ENCODE measurements at regions not wholly inside any gene's neighbourhood (a gene's known extent, or its start where the extent isn't known, plus 50 kb on each side); places are given as distances from the start of the nearest gene placed in this dataset.
A peak's percentile ranks its signal among the peaks of the same experiment; 100 is the strongest.
"Not testable (repeated sequence)": the region's sequence is repeated elsewhere in the genome, so short reads cannot be mapped to it uniquely, and the experiment has no call there.

- ATAC-seq, result no peak
- CTCF ChIA-PET, result no interaction called here
Observed at GRCh38 chr3:13144163-13145023, 71.2 kb upstream of the IQSEC1 start.

GRCh38 chr3:13143381-13144004 lies 70.3 kb upstream of the IQSEC1 start:
- Mint-ChIP-seq H3K4me1 (peaks cover 4% of the 10 kb centered on the region), H3K27ac (no peak overlapping the region), H3K36me3 (no peaks in the 10 kb centered on the region), H3K4me3 (no peak overlapping the region), H3K9me3 (ENCODE audit: low read depth) (no peaks in the 10 kb centered on the region), H3K27me3 (peaks cover 8% of the 10 kb centered on the region)
- ATAC-seq, result no peak
- CTCF ChIA-PET, result no interaction called here
- DNase-seq, result no peak

More at GRCh38 chr3:13144163-13145023, 71.2 kb upstream of the IQSEC1 start:
- Mint-ChIP-seq H3K9me3 (ENCODE audit: low read depth) (no peaks in the 10 kb centered on the region), H3K27me3 (peaks cover 8% of the 10 kb centered on the region), H3K36me3 (no peaks in the 10 kb centered on the region), H3K4me1 (peaks cover 1% of the 10 kb centered on the region), H3K27ac (no peak overlapping the region), H3K4me3 (no peak overlapping the region)
- no peak for DNase-seq

- DNase-seq (no peak), ATAC-seq (no peak)
- H3K9me3 Mint-ChIP-seq (ENCODE audit: low read depth), result no peaks in the 10 kb centered on the region
- no peak overlapping the region for H3K27ac Mint-ChIP-seq
- CTCF ChIA-PET, result no interaction called here
- peaks cover 8% of the 10 kb centered on the region for H3K27me3 Mint-ChIP-seq
- peaks cover 4% of the 10 kb centered on the region for H3K4me1 Mint-ChIP-seq
- no peaks in the 10 kb centered on the region for H3K36me3 Mint-ChIP-seq
- no peak overlapping the region for H3K4me3 Mint-ChIP-seq
Observed at GRCh38 chr3:13142552-13143380, 69.5 kb upstream of the IQSEC1 start.

- H3K27me3 Mint-ChIP-seq, result peaks cover 12% of the 10 kb centered on the region
- no peaks in the 10 kb centered on the region for H3K9me3 Mint-ChIP-seq (ENCODE audit: low read depth)
- peaks cover 4% of the 10 kb centered on the region for H3K4me1 Mint-ChIP-seq
- no peak overlapping the region for H3K4me3 Mint-ChIP-seq
- DNase-seq (peak; percentile 60), ATAC-seq (peak; percentile 76)
- H3K27ac Mint-ChIP-seq, result no peak overlapping the region
- CTCF ChIA-PET, result interaction anchor here (0.9 kb wide), 1 partner anchor 212 kb away, joined by 3 read pairs; no protein-coding TSS in a partner anchor
- H3K36me3 Mint-ChIP-seq, result no peaks in the 10 kb centered on the region
Observed at GRCh38 chr3:13141991-13142412, 68.8 kb upstream of the IQSEC1 start.

- DNase-seq (no peak), ATAC-seq (no peak)
- CTCF ChIA-PET, result interaction anchor here (0.9 kb wide), 1 partner anchor 213 kb away, joined by 3 read pairs; no protein-coding TSS in a partner anchor
- Mint-ChIP-seq H3K27ac (no peak overlapping the region), H3K36me3 (no peaks in the 10 kb centered on the region), H3K27me3 (peaks cover 12% of the 10 kb centered on the region), H3K4me3 (no peak overlapping the region), H3K4me1 (peaks cover 4% of the 10 kb centered on the region), H3K9me3 (ENCODE audit: low read depth) (no peaks in the 10 kb centered on the region)
Observed at GRCh38 chr3:13141183-13141582, 68.0 kb upstream of the IQSEC1 start.

GRCh38 chr3:13140596-13140995 lies 67.4 kb upstream of the IQSEC1 start:
- peaks cover 4% of the 10 kb centered on the region for H3K4me1 Mint-ChIP-seq
- H3K9me3 Mint-ChIP-seq (ENCODE audit: low read depth), result no peaks in the 10 kb centered on the region
- CTCF ChIA-PET, result no interaction called here
- no peak overlapping the region for H3K4me3 Mint-ChIP-seq
- no peak overlapping the region for H3K27ac Mint-ChIP-seq
- peaks cover 12% of the 10 kb centered on the region for H3K27me3 Mint-ChIP-seq
- no peak for ATAC-seq
- no peaks in the 10 kb centered on the region for H3K36me3 Mint-ChIP-seq
- no peak for DNase-seq

- Mint-ChIP-seq H3K4me1 (peaks cover 4% of the 10 kb centered on the region), H3K4me3 (no peak overlapping the region), H3K27ac (no peak overlapping the region), H3K36me3 (no peaks in the 10 kb centered on the region), H3K9me3 (ENCODE audit: low read depth) (no peaks in the 10 kb centered on the region), H3K27me3 (peaks cover 12% of the 10 kb centered on the region)
- no peak for ATAC-seq
- DNase-seq, result no peak
- CTCF ChIA-PET, result no interaction called here
Observed at GRCh38 chr3:13139471-13140065, 66.3 kb upstream of the IQSEC1 start.

- DNase-seq, result no peak
- no peak for ATAC-seq
- Mint-ChIP-seq H3K4me3 (no peak overlapping the region), H3K9me3 (ENCODE audit: low read depth) (no peaks in the 10 kb centered on the region), H3K36me3 (no peaks in the 10 kb centered on the region), H3K27ac (no peak overlapping the region), H3K27me3 (peaks cover 12% of the 10 kb centered on the region), H3K4me1 (peaks cover 4% of the 10 kb centered on the region)
- CTCF ChIA-PET, result no interaction called here
Observed at GRCh38 chr3:13138833-13139145, 65.6 kb upstream of the IQSEC1 start.

GRCh38 chr3:13137941-13138832 lies 65.0 kb upstream of the IQSEC1 start:
- Mint-ChIP-seq H3K4me3 (no peak overlapping the region), H3K9me3 (ENCODE audit: low read depth) (no peaks in the 10 kb centered on the region), H3K36me3 (no peaks in the 10 kb centered on the region), H3K27ac (no peak overlapping the region), H3K4me1 (peaks cover 4% of the 10 kb centered on the region), H3K27me3 (peaks cover 11% of the 10 kb centered on the region)
- CTCF ChIA-PET, result no interaction called here
- DNase-seq (no peak), ATAC-seq (no peak)

GRCh38 chr3:13136848-13137247 lies 63.6 kb upstream of the IQSEC1 start:
- H3K36me3 Mint-ChIP-seq; H3K27ac Mint-ChIP-seq; ATAC-seq; CTCF ChIA-PET; H3K9me3 Mint-ChIP-seq (ENCODE audit: low read depth); H3K4me1 Mint-ChIP-seq; H3K4me3 Mint-ChIP-seq; DNase-seq: not testable (repeated sequence)
- H3K27me3 Mint-ChIP-seq, result peaks cover 19% of the 10 kb centered on the region

- H3K27me3 Mint-ChIP-seq, result peaks cover 21% of the 10 kb centered on the region
- no peak overlapping the region for H3K27ac Mint-ChIP-seq
- CTCF ChIA-PET, result no interaction called here
- ATAC-seq (no peak), DNase-seq (no peak)
- H3K4me3 Mint-ChIP-seq, result no peak overlapping the region
- peaks cover 4% of the 10 kb centered on the region for H3K4me1 Mint-ChIP-seq
- H3K36me3 Mint-ChIP-seq, result no peaks in the 10 kb centered on the region
- no peaks in the 10 kb centered on the region for H3K9me3 Mint-ChIP-seq (ENCODE audit: low read depth)
Observed at GRCh38 chr3:13136426-13136825, 63.2 kb upstream of the IQSEC1 start.

GRCh38 chr3:13135811-13136321 lies 62.6 kb upstream of the IQSEC1 start:
- H3K4me3 Mint-ChIP-seq, result no peak overlapping the region
- peaks cover 4% of the 10 kb centered on the region for H3K4me1 Mint-ChIP-seq
- ATAC-seq (no peak), DNase-seq (no peak)
- no peak overlapping the region for H3K27ac Mint-ChIP-seq
- CTCF ChIA-PET, result no interaction called here
- H3K27me3 Mint-ChIP-seq, result peaks cover 21% of the 10 kb centered on the region
- no peaks in the 10 kb centered on the region for H3K9me3 Mint-ChIP-seq (ENCODE audit: low read depth)
- H3K36me3 Mint-ChIP-seq, result no peaks in the 10 kb centered on the region

Measured in activated CD8-positive, alpha-beta memory T cell treated with anti-CD3 and anti-CD28 coated beads, Interleukin-2, amount 10 ng/mL, durations not matched to agents 7 days and 5 days (primary cell).